Mucosa of stomach (tissue), 1 donor: ENCODE measurements at regions not wholly inside any gene's neighbourhood (a gene's known extent, or its start where the extent isn't known, plus 50 kb on each side); places are given as distances from the start of the nearest gene placed in this dataset.

Experiments used
- H3K27me3 ChIP-seq: one replicate; pipeline ENCODE4 v1.7.0; 2013; ENCODE audit warnings: mild to moderate bottlenecking, low read length; ENCODE audit not compliant: control insufficient read depth, insufficient read depth
- H3K36me3 ChIP-seq: one replicate; pipeline ENCODE4 v1.7.0; 2013; ENCODE audit warnings: low read length; ENCODE audit not compliant: control insufficient read depth, insufficient read depth
- H3K4me1 ChIP-seq: one replicate; pipeline ENCODE4 v1.7.0; 2013; ENCODE audit warnings: mild to moderate bottlenecking, low read length; ENCODE audit not compliant: control insufficient read depth, insufficient read depth
- H3K4me3 ChIP-seq: one replicate; pipeline ENCODE4 v1.7.0; 2013; ENCODE audit warnings: low read length
- H3K9ac ChIP-seq: one replicate; pipeline ENCODE4 v1.7.0; 2013; ENCODE audit warnings: mild to moderate bottlenecking, low read length, moderate library complexity
- H3K9me3 ChIP-seq: one replicate; pipeline ENCODE4 v1.7.0; 2013; ENCODE audit warnings: mild to moderate bottlenecking, low read length, moderate library complexity; ENCODE audit not compliant: control insufficient read depth
- donor health status: Pancreatic carcinoma.

- Histone ChIP-seq H3K4me3 (no peak overlapping the region), H3K4me1 (no peaks in the 10 kb centered on the region), H3K9me3 (no peaks in the 10 kb centered on the region), H3K27me3 (peaks cover 10% of the 10 kb centered on the region), H3K36me3 (no peaks in the 10 kb centered on the region), H3K9ac (no peak overlapping the region)
Observed at GRCh38 chr5:174318578-174318977, 273.1 kb downstream of the NSG2 start.

- Histone ChIP-seq H3K9ac (no peak overlapping the region), H3K4me3 (no peak overlapping the region), H3K27me3 (peaks cover 7% of the 10 kb centered on the region), H3K36me3 (no peaks in the 10 kb centered on the region), H3K4me1 (no peaks in the 10 kb centered on the region), H3K9me3 (no peaks in the 10 kb centered on the region)
Observed at GRCh38 chr5:174319551-174319950, 274.0 kb downstream of the NSG2 start.

DNA sequence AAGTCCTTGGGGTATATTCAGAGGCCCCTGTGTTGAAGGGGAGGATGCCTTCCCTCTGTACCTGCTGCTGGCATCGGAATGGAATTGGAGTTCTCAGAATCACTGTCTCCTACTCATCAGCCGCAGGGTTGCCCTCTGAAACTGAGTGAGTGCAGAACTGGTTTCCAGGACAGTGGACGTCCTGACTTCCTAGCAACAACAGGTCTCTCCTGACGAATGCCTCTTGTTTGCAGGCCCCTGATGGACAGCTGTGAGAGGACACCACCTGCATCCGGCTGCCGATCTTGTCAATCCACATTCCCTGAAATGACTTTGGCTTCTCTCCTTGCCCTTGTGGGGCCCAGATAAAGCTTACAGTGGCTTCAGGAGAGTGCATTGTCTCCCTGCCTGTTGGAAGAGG is 274.5 kb downstream of the NSG2 start:
- Histone ChIP-seq H3K27me3 (peaks cover 3% of the 10 kb centered on the region), H3K9ac (no peak overlapping the region), H3K36me3 (no peaks in the 10 kb centered on the region), H3K4me3 (no peak overlapping the region), H3K4me1 (no peaks in the 10 kb centered on the region), H3K9me3 (no peaks in the 10 kb centered on the region)

DNA sequence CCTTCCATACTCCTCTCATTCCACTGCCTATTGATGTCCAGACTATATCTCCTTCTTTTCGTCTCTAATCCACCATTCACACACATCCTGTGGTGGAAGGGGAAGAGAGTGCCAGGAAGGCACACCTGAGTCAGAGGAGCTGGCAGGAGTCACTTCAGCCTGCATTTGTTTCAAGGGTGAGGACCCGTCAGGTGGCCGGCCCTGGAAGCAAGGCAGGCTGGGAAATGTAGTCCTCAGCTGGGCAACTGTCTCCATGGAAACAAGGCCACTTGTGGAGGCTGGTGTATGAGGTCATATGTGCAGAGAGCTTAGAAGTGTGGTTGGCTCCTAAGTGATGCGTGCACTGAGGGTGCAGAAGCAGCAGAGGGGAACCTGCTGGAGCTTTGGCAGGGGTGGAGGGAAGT is 278.4 kb downstream of the NSG2 start:
- Histone ChIP-seq H3K36me3 (no peaks in the 10 kb centered on the region), H3K27me3 (no peaks in the 10 kb centered on the region), H3K9me3 (no peaks in the 10 kb centered on the region), H3K4me1 (no peaks in the 10 kb centered on the region), H3K9ac (no peak overlapping the region), H3K4me3 (no peak overlapping the region)

DNA sequence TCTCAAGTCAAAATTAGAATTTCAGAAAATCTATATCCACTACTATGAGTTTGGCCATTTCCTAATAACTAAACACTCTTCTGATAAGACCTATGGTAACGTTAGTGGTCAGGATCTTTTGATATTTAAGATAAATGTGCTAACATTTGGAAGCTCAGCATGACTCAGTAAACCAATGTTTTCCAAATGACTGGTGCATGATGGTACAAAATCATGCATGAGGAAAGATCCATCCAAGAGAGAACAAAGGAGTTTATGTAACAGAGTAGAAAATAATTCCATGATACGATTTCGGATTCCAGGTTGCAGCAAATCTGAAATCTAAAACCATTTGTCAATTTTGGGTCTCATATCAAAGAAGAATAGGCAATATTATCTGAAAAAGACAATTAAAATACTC is 279.2 kb downstream of the NSG2 start:
- Histone ChIP-seq H3K27me3 (peaks cover 6% of the 10 kb centered on the region), H3K4me3 (no peak overlapping the region), H3K36me3 (no peaks in the 10 kb centered on the region), H3K9ac (no peak overlapping the region), H3K9me3 (no peaks in the 10 kb centered on the region), H3K4me1 (no peaks in the 10 kb centered on the region)

DNA sequence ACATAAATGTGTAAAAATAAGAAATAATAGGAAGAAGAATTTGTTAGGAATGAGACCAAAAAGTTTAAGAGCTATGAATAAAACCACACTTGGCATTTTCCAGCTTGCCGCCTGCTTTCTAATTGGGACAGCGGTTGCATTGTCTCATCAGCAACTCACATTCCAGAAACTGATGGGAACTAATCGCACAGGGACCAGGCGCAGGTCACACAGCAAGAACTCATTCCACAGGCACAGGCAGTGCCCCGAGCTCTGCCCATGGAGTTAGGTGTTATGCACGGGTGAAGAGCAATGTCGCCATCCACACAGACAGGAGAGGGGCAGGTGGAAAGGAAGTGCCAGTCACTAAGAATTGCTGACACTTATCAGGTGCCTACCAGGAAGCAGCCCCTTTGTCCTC is 279.9 kb downstream of the NSG2 start:
- Histone ChIP-seq H3K36me3 (no peaks in the 10 kb centered on the region), H3K4me3 (no peak overlapping the region), H3K9ac (no peak overlapping the region), H3K27me3 (peaks cover 6% of the 10 kb centered on the region), H3K9me3 (no peaks in the 10 kb centered on the region), H3K4me1 (no peaks in the 10 kb centered on the region)

GRCh38 chr5:174325961-174326360 is 280.5 kb downstream of the NSG2 start:
- no peaks in the 10 kb centered on the region for H3K36me3 ChIP-seq
- H3K27me3 ChIP-seq, result peaks cover 6% of the 10 kb centered on the region

DNA sequence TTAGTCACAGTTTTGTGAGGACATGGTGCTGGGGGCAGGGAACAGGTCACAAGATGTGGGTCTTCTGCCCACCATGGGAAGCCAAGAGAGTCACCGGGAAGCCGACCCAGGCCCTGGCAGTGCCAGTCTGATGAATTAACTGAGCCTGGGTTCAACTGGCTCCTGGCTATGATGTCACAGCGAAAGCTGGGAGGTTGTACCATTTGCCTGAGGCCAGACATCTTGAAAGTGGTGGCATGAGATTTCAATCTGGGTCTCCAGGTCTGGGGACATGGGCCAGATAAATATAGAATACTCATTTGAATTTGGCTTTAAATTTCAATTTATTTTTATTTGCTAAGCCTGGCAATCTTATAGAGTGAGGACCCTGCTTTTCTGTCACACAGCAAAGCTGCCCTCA is 280.9 kb downstream of the NSG2 start:
- Histone ChIP-seq H3K4me1 (no peaks in the 10 kb centered on the region), H3K4me3 (no peak overlapping the region), H3K27me3 (peaks cover 6% of the 10 kb centered on the region), H3K9ac (no peak overlapping the region), H3K36me3 (no peaks in the 10 kb centered on the region), H3K9me3 (no peaks in the 10 kb centered on the region)

More at GRCh38 chr5:174325961-174326360, 280.5 kb downstream of the NSG2 start:
- no peaks in the 10 kb centered on the region for H3K4me1 ChIP-seq
- H3K9ac ChIP-seq, result no peak overlapping the region
- H3K4me3 ChIP-seq, result no peak overlapping the region
- H3K9me3 ChIP-seq, result no peaks in the 10 kb centered on the region

DNA sequence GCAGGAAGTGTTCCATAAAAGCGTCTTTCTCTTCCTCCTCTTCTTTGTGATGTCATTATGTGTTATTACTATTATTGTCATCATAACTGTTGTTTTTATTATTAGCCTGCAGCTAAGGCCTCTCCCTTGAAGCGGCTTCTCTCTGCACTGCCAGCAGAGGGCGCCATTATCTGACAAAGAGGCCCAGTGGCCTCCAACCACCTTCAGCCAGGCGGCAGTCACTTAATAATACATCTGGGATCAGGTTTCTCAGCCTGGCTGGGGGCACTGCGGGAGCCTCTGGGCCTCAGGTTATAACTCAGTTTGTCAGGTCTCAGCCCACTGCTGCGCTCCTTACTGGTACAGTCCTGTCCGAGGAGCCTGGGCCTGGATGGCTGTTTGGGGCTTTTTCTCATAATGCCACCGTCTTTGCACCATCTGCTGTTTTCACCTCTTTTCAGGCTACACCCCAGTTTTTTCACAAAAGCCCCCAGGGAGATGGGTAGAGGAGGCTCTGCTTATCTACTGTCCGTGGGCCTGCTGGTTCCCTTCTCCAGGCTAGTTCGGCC is 281.9 kb downstream of the NSG2 start:
- H3K4me3 ChIP-seq, result no peak overlapping the region
- H3K9me3 ChIP-seq, result no peaks in the 10 kb centered on the region
- H3K27me3 ChIP-seq, result peaks cover 6% of the 10 kb centered on the region
- H3K9ac ChIP-seq, result no peak overlapping the region
- H3K36me3 ChIP-seq, result no peaks in the 10 kb centered on the region
- no peaks in the 10 kb centered on the region for H3K4me1 ChIP-seq

DNA sequence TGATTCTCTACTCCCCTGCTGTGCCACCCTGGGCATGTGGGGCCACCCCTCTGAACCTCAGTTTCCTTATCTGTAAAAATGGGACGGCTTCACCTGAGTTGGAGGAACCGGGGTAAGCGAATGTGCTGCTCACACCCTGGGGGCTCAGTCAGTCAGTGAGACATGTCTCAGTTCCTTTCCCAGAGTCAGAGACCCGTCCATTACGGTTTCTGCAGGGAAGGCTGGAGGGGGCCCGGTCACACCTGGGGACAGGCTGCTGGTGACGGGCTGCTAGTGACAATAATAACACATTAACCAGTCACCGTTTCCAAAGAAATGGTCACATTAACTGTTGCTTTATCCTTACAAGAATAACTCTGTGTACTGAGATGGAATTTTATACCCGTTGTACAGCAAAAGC is 282.4 kb downstream of the NSG2 start:
- Histone ChIP-seq H3K9ac (no peak overlapping the region), H3K36me3 (no peaks in the 10 kb centered on the region), H3K27me3 (peaks cover 6% of the 10 kb centered on the region), H3K4me1 (no peaks in the 10 kb centered on the region), H3K9me3 (no peaks in the 10 kb centered on the region), H3K4me3 (no peak overlapping the region)

GRCh38 chr5:174328631-174329299 is 283.3 kb downstream of the NSG2 start:
- Histone ChIP-seq H3K4me3 (no peak overlapping the region), H3K9ac (no peak overlapping the region), H3K4me1 (no peaks in the 10 kb centered on the region), H3K36me3 (no peaks in the 10 kb centered on the region), H3K27me3 (peaks cover 6% of the 10 kb centered on the region), H3K9me3 (no peaks in the 10 kb centered on the region)

- H3K9ac ChIP-seq, result no peak overlapping the region
- H3K36me3 ChIP-seq, result no peaks in the 10 kb centered on the region
- no peaks in the 10 kb centered on the region for H3K4me1 ChIP-seq
- H3K27me3 ChIP-seq, result peaks cover 6% of the 10 kb centered on the region
- H3K9me3 ChIP-seq, result no peaks in the 10 kb centered on the region
- no peak overlapping the region for H3K4me3 ChIP-seq
Observed at GRCh38 chr5:174329738-174330137, 284.2 kb downstream of the NSG2 start.
